HG02852 (cell line): ENCODE measurements at regions not wholly inside any gene's neighbourhood (a gene's known extent, or its start where the extent isn't known, plus 50 kb on each side); places are given as distances from the start of the nearest gene placed in this dataset.

ENCODE experiments used
- ATAC-seq: cut with Tn5 transposase; IDR thresholded peaks from one replicate; pipeline ENCODE4 v1.9.1; 2021; ENCODE audit warnings: mild to moderate bottlenecking, moderate library complexity; ENCODE audit not compliant: unreplicated experiment

DNA sequence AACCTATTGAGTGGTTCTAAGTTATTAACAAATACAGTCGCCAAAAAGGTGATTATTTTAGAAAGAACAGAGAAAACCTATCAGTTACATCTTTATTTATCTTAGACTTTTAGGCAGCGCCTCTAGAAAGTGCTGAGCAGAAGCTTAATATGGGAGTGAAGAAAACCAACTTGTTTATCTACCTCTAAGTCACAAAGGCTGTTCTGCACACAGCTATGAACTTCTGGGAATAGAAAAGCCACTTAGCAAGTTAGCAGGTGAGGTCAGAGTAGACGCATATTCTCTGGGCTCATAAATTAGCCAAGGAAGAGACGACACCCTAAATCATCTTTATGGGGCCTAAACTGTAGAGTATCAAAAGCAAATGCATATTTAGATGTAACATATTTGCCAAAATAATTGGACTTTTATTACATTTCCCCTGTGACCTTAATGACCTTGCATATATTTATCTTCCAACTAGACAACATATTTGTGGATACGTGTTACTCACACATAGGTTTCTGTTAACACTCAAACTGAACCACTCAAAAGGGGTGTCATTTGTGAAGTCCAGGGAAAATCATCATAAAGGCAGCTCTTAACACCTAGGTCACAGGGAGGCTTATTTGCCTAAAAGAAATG is 267.1 kb downstream of the ADGB start:
- ATAC-seq = no peak

DNA sequence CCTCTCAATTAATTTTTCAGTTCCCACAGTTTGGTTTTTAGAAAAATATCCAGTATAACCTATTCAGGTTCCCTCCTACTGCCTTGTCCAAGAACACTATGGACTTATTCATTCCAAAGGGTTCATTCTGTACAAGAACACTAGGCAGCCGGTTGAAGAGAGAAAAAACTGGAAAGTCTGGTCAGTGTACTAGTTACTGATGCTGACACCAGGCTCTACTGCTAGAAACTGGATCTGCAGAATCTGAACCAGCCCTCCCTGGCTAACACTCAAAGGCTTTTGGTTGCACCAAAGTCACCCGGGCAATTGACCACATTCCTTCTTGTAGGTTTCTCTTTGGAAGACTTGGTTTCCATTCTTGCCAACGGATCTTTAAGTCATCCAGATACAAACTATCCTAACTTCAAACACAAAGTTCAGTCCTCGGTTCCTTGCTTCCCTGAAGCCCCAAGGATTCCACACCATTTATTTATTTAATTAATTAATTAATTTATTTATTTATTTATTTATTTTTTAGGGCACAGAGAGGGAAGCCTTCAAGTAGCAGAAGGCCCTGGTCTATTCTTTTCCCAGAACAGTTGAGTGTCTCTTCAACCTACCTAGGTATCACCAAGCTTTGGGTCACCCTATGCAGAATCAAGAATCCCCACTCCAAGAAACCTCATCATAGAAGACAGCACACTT is 268.1 kb downstream of the ADGB start:
- ATAC-seq = no peak

DNA sequence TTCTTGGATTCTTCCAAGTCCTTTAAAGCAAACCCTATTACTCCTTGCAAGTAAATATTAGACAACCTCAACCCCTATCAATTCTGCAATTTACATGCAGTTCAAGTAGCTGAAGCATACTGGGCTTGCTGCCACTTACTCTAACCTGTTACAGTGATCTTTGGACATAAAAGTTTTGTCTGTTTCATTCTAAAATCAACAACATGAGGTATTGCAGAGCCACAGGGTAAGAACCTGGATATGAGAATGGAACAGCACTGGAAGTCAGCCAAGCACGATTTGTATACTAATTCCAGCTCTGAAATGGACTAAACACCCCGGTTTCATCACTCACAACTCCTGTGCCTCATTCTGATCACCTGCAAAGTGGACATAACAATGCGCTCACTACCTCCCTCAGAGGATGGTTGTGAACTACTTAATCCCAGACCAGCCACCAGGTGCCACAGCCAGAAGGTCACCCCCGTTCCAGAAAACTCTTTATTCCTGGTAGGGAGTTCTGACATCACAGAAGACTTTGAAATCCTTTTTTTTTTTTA is 270.0 kb downstream of the ADGB start:
- ATAC-seq = no peak

DNA sequence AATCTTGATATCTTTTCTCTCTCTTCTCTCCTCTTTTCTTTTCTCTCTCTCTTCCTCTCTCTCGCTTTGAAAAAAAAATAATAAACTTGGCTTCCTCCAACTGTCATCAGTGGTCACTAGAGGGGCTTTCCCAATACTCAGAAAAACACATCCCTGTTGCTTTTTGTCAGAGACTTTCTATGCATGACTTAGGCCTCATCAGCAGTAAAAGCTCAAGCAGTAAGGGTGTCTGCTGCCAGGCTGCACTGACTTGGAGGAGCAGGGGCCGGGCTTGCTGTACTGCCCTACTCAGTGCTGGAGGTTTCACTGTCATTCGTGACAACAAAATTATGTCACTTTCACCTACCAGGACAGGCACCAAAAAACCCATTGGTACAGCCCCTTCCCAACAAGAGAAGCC is 272.0 kb downstream of the ADGB start:
- peak; percentile 95 for ATAC-seq

DNA sequence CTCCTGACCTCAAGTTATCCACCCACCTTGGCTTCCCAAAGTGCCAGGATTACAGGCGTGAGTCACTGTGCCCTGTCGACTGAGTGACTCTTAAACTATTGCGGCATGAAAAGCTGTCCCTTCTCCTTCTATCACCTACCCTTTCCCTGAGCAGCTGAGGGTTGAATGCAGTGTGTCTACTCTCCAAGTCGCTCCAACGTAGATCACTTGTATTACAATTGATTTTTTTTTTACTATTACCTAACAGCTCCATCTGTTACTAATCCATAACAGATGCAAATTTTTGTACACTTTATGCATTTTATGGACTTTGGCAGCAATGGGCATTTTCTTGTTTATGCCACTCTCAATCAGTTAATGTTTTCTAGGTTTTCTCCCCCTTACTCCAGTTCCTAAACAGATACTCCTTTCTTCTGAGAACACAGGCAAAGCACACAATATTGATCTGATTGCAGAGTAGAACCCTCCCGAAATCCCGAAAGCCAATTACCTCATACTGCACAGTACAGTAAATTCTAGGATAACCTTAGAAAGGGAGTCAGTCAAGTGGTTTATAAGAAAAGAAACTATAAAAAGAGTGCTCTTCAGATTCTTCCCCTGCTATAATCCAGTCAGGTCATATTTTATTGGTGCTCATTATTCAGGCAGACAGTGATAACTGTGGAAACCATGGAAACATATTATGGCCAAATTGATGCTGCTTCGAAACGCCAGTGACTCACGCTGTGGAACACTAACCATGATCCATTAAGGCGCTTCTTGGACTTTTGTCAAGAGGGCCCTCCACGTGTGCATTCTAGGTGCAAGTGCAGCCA is 273.0 kb downstream of the ADGB start:
- no peak for ATAC-seq

DNA sequence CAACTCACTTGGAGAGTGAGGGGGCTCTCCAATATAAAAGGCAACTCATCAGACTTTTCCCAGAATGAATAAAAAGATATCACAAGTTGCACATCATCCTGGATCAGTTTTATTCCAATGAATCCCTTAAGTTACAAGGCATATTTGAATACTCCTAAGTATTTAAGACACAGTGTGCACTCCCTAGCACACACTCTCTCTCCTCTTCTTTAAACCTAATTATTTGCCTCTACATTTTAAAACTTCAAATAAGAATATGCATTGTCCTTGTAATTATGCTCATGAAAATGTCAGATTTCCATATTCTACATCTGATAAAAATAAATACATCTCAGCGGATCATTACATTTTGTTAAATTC is 273.6 kb downstream of the ADGB start:
- no peak for ATAC-seq

DNA sequence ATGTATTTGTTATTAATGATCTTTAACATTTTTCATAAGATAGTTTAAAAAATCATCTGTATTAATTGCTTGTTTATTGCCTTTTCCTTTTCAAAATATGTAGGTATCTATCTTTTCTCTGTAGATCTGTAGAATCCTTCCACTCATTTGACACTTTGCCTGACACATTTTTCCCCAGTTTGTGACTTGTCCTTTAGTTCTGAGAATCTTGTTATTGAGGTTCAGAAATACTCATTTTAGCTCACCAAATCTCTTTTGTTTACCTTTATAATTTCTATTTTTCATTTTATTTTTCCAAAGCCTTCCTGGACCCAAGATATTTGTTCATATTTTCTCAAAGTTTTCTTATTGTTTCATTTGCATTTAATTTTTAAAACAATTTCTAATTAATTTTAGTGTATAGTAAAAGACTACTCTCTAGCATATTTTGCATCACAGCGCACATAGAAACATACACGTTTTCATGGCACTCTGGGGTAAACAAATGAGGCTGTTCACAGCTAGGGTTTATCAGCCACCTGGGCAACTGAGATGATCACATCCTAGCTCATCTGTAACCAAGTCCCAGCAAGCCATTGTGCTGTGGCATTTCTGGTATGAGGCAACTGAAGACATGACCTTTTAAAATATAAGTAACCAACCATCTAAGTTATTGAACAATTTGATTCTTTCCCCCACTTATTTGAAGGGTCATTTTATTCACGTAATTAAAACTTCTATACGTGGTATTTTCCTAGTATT is 275.7 kb downstream of the ADGB start:
- ATAC-seq = no peak

DNA sequence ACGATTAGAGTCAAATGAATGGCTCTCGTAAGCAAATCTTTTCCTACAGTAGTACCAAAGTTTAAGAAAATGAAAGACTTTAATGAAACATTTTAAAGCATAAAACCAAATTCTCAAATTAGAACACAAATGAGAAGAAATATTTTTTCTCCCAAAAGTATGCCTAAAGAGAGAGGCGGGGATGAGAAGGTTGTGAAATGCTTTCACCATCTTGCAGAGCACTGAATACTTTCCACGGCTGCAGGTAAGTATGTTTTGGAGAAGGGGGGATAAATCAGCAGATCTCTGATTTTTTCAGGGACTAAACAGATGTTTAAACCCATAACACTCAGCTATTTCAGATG is 277.1 kb downstream of the ADGB start:
- no peak for ATAC-seq

DNA sequence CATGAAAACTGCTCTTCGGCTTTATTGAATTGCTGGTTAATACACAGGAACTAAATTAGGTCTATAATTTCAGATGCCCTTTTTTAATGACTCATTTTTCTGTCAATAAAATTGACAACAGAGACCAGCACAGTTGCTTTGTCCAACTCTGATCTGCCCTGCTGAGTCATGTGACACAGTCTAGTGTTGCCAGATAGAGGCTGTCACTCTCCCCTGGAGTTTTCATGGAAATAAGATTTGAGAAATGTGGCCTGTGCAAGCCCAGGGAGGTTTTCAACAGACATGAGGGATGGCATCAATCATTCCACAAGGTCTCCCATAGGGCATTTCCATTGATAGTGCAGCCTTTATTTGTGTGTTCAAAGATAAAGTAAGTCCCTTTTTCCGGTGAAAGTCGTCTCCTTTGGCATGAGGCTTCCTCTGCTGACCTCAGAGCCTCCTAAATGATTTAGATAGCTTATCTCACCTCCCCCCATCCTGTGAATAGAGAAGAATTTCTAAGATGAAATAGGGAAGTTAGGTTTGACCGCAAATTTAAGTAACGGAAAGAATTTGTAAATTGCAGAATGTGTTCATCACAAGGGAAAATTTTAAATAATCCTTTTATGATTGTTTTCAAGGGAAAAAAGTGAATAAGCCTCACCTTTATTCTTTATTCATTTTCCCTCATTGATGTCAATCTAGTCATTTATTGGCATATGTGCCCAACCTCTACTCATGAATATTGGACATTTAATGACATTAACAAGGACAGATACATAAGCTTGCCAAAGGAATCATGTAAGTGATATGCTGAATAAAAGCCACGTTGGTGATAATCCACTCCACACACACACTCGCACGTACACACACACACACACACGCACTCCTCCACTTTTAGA is 277.7 kb downstream of the ADGB start:
- no peak for ATAC-seq

DNA sequence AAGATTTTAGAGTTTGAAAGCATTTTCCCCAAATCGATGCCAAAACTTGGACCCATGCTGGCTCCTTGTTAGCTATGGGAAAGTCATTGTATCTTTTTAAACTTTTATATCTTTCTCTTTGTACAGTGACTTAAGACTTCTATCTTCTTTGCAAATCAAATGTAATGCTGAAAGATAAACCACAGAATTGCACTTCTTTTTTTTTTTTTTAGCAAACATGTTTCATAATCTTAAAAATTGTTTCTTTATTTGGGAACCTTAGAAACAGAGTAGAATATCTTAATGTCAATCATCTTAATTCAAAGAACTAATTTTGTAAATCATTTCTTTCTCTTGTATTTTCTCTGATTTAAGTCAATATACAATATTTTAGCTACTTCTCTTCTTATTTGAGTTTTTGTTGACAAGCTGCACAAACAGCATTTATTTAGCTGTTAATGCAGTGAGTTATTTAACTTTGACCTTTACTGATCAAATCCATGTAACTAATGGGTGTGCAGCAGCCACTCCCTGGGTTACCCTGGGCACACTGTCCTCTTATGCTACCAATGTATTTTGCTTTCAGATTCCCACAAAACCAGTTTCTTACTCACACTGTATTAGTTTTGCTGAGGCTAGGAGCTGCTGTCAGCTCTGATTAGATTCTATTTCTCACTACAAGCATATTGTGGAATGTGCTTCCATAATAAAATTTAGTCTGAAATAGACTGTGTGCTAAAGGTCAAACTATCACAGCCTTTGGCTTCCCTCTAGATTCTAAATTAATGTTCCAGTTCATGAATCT is 279.6 kb downstream of the ADGB start:
- ATAC-seq = no peak

DNA sequence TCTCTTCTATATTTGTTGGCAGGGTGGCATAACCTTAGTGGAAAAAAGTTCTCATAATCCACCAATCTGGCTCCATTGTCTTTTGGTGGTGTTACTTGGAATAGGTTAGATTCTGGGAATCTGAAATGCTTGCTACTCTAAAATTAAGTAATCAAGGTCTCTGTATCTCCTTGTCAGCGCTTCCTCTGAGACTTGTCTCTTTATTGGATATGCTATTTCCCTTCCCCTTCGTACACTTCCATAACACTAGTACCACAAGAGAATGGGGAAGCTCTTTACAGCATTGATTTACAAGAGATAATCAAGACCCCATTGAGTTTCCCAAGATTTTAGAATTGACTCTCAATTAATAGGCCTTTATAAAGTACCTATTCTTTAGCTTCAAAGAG is 280.2 kb downstream of the ADGB start:
- no peak for ATAC-seq

DNA sequence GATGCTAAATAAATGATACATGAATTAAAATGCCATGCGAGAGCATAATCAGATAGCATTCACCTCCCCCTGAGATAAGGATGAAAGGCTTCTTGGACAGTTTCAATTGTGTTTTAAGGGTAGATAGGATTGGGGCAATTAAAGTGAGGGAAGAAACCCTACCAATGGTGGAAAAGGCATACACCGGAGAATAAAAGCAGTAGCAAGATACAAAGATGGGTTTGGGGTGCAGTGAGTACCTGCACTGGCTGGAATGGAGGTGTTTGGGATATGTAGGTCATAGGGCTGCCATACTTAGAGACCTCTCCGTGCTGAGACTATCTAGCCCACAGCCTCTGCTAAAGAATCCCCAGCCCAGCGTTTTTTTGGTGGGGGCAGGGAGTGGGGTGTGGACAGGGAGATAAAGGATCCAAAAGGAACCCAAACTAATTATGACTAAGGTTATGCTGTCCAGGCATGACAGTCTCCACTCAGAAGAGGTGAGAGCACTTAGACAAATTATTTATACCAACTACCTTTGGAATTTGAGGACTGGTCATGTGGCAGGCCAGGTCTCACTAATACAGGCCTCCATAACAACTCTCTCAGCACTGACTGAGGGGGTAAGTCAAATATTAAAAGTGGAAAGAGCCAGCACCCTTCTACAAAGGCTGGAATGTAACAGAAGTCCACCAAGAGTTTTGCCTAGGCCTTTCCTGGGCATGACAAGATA is 280.8 kb downstream of the ADGB start:
- ATAC-seq = no peak

DNA sequence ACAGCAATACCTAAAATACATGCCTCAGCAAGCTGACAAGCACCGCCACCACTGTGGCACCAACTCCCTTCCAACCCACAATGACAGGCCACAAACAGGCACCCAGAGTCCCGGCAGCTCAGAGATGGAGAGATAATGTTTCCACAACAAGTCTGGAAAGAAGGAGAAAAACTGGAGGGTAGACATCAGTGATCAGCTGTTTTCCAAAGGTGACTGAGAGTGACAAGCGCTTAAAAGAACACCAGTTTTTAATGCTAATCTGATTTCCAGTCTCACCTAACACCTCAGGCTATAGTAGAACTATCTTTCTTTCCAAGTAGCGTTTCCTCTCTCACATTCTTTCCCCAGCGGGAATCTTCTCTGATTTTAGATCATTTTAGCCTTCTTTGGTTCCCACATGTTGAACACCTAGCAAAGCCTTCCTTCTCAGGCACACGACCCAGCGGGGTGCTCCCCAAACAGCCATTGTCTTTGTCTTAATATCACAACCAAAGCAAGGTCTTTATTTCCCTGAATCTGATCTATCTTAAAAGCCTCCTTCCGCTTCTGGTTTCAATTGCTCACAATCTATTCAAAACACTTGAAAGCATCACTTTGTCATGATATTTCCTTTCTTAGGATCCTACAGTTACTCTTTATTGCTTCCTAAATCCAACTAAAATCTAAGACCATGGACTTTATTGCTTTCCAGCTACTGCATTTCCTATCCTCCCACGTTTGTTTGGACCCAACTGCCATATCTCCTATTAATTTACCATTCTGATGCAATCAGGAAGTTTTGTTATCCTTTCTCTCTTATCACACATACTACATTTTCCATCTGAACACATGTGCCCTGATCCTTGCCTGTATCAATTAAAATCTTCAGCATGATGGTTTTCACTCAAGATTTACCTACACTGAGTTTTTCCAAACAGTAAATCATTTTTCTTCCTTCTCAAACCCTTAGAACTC is 282.7 kb downstream of the ADGB start:
- no peak for ATAC-seq

DNA sequence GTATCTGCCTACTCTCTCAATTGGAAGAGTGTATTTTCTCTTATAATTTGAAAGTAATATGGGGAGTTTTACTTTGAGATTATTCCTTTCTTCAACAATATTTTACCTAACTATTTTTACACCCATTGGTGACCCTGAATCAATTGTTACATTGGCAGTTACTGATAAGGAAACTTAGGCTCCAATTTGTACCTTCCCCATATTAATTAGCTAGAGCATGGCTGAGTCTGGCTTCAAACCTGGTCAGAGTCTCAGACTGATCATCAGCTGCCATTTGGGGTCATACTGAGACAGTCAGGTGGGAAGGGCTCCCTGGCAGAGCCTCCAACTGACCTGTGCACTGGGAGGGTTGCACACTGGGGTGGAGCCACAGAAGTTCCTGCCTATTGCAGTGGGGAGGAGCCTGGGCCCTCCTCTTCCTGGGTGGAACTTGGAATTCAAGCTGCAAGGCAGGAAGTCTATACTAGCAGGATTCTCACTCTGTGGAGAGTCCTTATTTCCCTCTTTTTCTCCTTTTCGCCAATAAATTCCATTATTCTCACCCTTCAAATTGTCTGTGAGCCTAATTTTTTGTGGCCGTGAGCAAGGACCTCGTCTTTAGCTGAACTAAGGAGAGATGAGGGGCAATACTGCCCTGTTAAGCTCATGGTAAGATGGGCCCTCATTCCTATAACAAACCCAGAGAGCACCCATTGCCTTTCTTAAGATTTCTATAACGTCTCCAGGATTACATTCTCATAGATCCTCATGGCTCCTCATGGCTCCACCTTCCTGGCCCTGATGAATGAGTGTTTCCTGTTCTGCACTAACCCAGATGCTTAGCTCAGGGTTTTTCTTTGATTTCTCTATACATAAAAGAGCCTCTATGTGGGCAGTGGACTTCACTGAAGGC is 285.1 kb downstream of the ADGB start:
- ATAC-seq = no peak

DNA sequence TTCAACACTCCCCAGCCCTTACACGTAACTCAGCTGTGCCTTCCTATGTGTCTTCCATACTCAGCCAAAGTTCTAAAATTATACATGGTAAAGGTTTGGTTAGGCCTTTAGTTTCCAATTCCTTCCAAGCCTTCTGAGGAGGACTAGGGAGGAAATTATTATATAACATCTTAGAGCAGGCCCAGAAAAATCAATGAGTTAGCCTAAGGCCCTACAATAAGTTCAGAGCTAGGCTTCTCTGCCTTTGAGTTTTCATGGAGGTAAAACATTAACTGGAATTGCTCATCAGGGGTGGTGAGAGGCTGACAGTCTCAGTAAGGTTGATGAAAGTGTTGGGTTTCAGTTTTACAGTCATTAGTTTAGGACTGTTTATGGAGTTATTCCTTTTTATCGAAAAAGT is 286.0 kb downstream of the ADGB start:
- ATAC-seq = peak; percentile 65

DNA sequence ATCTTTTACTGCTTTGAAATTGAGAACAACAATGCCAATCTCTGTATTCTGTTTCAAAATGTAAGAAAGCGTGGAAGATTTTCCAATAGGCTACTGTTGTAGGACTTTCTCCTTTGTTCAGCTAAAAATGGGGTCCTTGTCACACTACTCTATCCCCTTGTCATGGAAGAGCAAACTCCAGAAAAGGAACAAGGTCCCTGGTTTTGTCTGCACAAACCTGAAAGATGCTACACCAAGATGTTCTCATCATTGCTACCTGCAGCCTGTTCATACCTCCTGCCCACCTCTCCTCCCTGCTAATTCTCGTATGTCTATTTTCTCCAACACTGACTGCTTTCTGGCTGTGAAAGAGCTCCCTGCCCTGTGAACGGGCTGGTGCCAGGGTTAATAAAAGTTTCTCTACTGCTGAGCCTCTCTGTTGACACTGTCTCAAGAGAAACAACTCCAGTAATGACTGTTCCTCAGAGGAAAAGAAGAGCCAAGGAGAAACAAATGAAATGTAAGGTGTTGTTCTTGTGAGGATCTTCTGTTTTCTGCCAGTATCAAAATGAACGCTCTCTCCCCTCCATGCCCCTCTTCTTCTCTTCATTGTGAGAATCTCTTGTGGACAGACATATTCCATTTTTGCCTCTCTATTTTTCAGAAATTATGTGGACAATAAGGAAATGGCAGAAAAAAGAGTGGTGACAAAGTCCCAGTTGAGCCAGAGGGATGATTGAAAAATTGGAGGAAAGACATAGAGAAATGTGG is 287.1 kb downstream of the ADGB start:
- no peak for ATAC-seq
